Fibroblast of pulmonary artery (primary cell): ENCODE measurements at regions not wholly inside any gene's neighbourhood (a gene's known extent, or its start where the extent isn't known, plus 50 kb on each side); places are given as distances from the start of the nearest gene placed in this dataset.

Source experiments
- DNase-seq: peaks from one replicate; pipeline ENCODE4 v3.0.0-alpha.2; 2010; ENCODE audit warnings: low read depth
- H3K4me3 ChIP-seq: replicated peaks from 2 replicates; pipeline ENCODE4 v1.5.1; 2011; ENCODE audit warnings: low read depth, mild to moderate bottlenecking, control low read depth, low read length, moderate library complexity
- CTCF ChIP-seq: IDR thresholded peaks from 2 replicates; pipeline ENCODE4 v1.5.1; 2011; ENCODE audit warnings: mild to moderate bottlenecking, control low read depth, low read length, inconsistent platforms; ENCODE audit errors: missing control alignments

- no peak for DNase-seq
- no peak overlapping the region for H3K4me3 ChIP-seq
- no peak for TF ChIP-seq CTCF
Measured at GRCh38 chr18:76115580-76115979, 379.5 kb downstream of the ZNF516 start.

- DNase-seq: no peak
- no peak overlapping the region for H3K4me3 ChIP-seq
- TF ChIP-seq CTCF: no peak
Measured at GRCh38 chr18:76113101-76113500, 381.9 kb downstream of the ZNF516 start.

GRCh38 chr18:76102626-76103025 lies 392.4 kb downstream of the ZNF516 start:
- H3K4me3 ChIP-seq: no peak overlapping the region
- TF ChIP-seq CTCF: no peak
- DNase-seq: no peak

GRCh38 chr18:76102156-76102555 lies 392.9 kb downstream of the ZNF516 start:
- no peak for TF ChIP-seq CTCF
- no peak for DNase-seq
- no peak overlapping the region for H3K4me3 ChIP-seq

- TF ChIP-seq CTCF: no peak
- no peak overlapping the region for H3K4me3 ChIP-seq
- DNase-seq: no peak
Measured at GRCh38 chr18:76099931-76100457, 395.0 kb downstream of the ZNF516 start.

GRCh38 chr18:76098674-76099411 lies 396.2 kb downstream of the ZNF516 start:
- TF ChIP-seq CTCF: no peak
- no peak overlapping the region for H3K4me3 ChIP-seq
- DNase-seq: no peak

GRCh38 chr18:76081536-76081935 lies 413.5 kb downstream of the ZNF516 start:
- no peak for TF ChIP-seq CTCF
- no peak overlapping the region for H3K4me3 ChIP-seq
- DNase-seq: no peak
